ENCODE measurements at regions not wholly inside any gene's neighbourhood (a gene's known extent, or its start where the extent isn't known, plus 50 kb on each side); places are given as distances from the start of the nearest gene placed in this dataset.

DNA sequence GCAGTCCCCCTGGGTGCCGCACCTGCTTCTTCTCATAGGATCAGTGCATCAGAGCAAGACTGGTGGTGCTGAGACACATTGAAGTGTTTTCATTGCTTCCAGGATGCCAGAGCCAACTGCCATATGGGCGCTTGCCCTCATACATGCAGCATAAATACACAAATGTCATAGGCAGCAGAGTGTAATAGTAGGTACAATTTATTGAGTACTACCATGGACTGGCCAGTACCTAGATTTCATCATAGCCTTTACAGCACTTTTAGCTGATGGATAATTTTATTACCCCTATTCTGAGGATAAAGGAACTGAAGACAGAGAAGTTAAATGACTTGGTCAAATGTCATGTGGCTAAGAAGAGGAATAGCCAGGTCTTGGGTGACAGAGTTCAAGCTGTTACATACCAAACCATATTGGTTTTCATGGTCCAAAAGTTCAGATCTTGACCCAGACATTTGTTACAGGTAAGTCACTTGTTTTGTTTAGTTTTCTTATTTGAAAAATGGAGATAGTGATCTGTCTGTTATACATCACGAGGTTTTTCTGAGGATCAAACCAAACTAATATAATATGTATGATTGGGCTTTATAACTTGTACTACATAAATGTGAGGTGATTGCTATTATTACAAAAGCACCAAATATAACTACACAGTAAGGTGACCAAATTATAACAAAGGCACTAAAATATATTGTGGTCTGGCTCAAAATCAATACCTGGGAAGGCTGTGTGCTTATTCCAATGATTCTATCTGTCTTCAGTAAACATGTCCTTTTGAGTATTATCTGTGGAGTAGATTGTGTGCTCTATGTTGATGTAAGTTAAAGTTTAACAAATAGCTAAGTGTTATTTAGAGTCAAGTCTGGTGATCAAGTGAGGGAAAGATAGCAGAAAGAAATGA, 151.9 kb upstream of the CYRIA start:
- DNase-seq (ENCODE audit: insufficient read length) (no peak), FAIRE-seq (no peak)
- TF ChIP-seq POLR2A (IDR thresholded peaks at IDR 0.05; ENCODE audit: low read depth, low read length) (no peak), TAF1 (IDR thresholded peaks at IDR 0.05; ENCODE audit: borderline replicate concordance, low read depth, low read length) (no peak), POLR2AphosphoS5 (IDR thresholded peaks at IDR 0.05; ENCODE audit: low read depth, low read length) (no peak)

- no peak for FAIRE-seq
- DNase-seq (ENCODE audit: insufficient read length), result no peak
- TF ChIP-seq TAF1 (IDR thresholded peaks at IDR 0.05; ENCODE audit: borderline replicate concordance, low read depth, low read length) (no peak), POLR2A (IDR thresholded peaks at IDR 0.05; ENCODE audit: low read depth, low read length) (no peak), POLR2AphosphoS5 (IDR thresholded peaks at IDR 0.05; ENCODE audit: low read depth, low read length) (no peak)
These were observed 150.9 kb upstream of the CYRIA start for GRCh38 chr2:16816522-16816921.

DNA sequence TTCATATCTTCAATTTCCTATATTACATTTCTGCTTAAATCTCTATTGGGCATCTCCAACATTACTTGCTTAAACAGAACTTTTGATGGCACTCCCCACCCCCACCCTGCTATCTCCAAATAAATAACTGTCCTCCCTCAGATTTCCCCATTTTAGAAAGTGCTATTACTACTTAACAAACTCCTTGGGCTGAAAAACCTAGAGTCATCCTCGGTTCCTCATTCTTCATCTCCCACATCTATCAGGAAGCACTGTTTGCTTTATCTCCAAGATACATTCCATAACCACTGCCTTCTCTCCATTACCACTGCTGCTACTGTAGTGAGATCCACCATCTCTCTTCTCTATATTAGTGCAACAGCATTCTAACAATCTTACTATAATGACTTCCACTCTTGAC, 150.4 kb upstream of the CYRIA start:
- DNase-seq (ENCODE audit: insufficient read length), result no peak
- no peak for FAIRE-seq
- TF ChIP-seq POLR2AphosphoS5 (IDR thresholded peaks at IDR 0.05; ENCODE audit: low read depth, low read length) (no peak), TAF1 (IDR thresholded peaks at IDR 0.05; ENCODE audit: borderline replicate concordance, low read depth, low read length) (no peak), POLR2A (IDR thresholded peaks at IDR 0.05; ENCODE audit: low read depth, low read length) (no peak)

GRCh38 chr2:16813593-16813992, 148.0 kb upstream of the CYRIA start:
- FAIRE-seq, result no peak
- DNase-seq (ENCODE audit: insufficient read length), result no peak
- TF ChIP-seq POLR2A (IDR thresholded peaks at IDR 0.05; ENCODE audit: low read depth, low read length) (no peak), POLR2AphosphoS5 (IDR thresholded peaks at IDR 0.05; ENCODE audit: low read depth, low read length) (no peak), TAF1 (IDR thresholded peaks at IDR 0.05; ENCODE audit: borderline replicate concordance, low read depth, low read length) (no peak)

GRCh38 chr2:16798472-16798871, 132.8 kb upstream of the CYRIA start:
- no peak for FAIRE-seq
- DNase-seq (ENCODE audit: insufficient read length), result no peak
- TF ChIP-seq POLR2AphosphoS5 (IDR thresholded peaks at IDR 0.05; ENCODE audit: low read depth, low read length) (no peak), TAF1 (IDR thresholded peaks at IDR 0.05; ENCODE audit: borderline replicate concordance, low read depth, low read length) (no peak), POLR2A (IDR thresholded peaks at IDR 0.05; ENCODE audit: low read depth, low read length) (no peak)

- FAIRE-seq (no peak), DNase-seq (ENCODE audit: insufficient read length) (no peak)
- TF ChIP-seq POLR2AphosphoS5 (IDR thresholded peaks at IDR 0.05; ENCODE audit: low read depth, low read length) (no peak), POLR2A (IDR thresholded peaks at IDR 0.05; ENCODE audit: low read depth, low read length) (no peak), TAF1 (IDR thresholded peaks at IDR 0.05; ENCODE audit: borderline replicate concordance, low read depth, low read length) (no peak)
These were observed 125.9 kb upstream of the CYRIA start for GRCh38 chr2:16791496-16791895.

DNA sequence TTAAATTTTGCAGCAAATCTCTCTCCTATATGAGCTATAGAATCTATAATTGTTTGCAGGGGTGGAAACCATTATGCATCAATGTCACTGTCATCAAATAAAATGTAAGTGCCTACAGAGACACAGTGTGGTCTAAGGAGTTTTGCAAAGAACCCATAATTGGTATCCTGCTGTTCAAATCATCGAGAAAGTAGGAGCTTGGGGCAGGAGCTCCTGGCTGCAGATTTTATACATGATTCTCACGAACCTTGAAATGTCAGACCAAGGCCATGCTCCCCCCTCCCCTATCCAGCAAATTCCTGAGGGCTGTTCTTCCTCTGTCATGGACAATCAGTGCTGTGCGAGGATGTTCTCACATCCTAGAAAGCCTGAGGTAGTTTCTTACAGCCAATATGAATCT, 119.5 kb upstream of the CYRIA start:
- DNase-seq (ENCODE audit: insufficient read length), result no peak
- FAIRE-seq, result no peak
- no peak for TF ChIP-seq POLR2AphosphoS5 (IDR thresholded peaks at IDR 0.05; ENCODE audit: low read depth, low read length)
- no peak for TF ChIP-seq TAF1 (IDR thresholded peaks at IDR 0.05; ENCODE audit: borderline replicate concordance, low read depth, low read length)
- no peak for TF ChIP-seq POLR2A (IDR thresholded peaks at IDR 0.05; ENCODE audit: low read depth, low read length)

GRCh38 chr2:16784652-16785051, 119.0 kb upstream of the CYRIA start:
- FAIRE-seq, result no peak
- no peak for DNase-seq (ENCODE audit: insufficient read length)
- TF ChIP-seq POLR2AphosphoS5 (IDR thresholded peaks at IDR 0.05; ENCODE audit: low read depth, low read length), result no peak
- no peak for TF ChIP-seq TAF1 (IDR thresholded peaks at IDR 0.05; ENCODE audit: borderline replicate concordance, low read depth, low read length)

DNA sequence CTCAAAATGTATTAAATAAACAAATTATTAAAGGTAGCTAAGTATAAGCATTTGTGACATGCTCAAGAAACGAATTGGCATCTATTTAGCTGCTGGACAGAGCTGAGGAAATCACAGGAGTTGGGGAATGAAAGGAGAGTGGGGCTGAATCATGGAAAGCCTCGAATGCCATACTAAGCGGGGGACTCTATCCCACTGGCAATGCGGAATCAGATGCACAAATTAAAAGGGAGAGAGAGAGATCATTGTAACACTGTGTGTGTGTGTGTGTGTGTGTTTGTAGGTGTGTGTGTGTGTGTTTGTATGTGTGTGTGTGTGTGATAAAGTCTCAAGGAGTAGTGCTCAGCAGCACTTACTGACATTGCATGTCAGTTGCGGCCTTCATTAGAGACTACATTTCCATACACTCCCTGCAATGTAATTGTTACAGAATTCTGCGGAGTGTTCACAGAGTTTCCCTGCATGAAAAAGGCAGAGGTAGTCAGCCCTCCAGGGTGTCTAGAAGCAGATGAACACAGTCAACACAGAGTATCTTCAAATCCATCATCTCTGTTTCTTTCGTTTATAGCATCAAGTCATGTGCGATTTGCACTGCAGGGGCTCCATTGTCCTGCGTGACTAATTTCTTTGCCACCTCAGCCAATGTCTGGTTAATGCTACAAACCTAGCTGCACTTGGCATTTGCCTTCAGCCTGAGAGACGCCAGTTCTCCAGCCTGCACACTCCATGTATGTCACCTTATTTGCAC, 111.7 kb upstream of the CYRIA start:
- DNase-seq (ENCODE audit: insufficient read length) (no peak), FAIRE-seq (no peak)
- TF ChIP-seq TAF1 (IDR thresholded peaks at IDR 0.05; ENCODE audit: borderline replicate concordance, low read depth, low read length) (no peak), POLR2A (IDR thresholded peaks at IDR 0.05; ENCODE audit: low read depth, low read length) (no peak), POLR2AphosphoS5 (IDR thresholded peaks at IDR 0.05; ENCODE audit: low read depth, low read length) (no peak)

DNA sequence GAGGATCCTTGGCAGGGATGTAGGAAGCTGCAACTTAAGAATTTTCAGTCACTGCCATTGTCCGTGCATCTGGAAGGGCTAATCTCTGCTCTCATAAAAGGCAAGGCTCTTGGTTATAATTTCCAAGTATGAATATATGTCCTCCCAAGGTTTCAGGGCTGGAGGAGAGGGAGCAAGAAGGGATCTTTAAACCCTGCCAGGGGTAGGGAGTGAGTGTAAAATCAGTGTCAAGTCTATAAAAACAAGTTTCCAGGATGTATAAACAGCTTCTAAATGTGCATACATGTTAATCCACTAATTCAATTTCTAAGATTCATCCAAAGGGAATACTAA, 110.2 kb upstream of the CYRIA start:
- TF ChIP-seq TAF1 (IDR thresholded peaks at IDR 0.05; ENCODE audit: borderline replicate concordance, low read depth, low read length) (no peak), POLR2A (IDR thresholded peaks at IDR 0.05; ENCODE audit: low read depth, low read length) (no peak), POLR2AphosphoS5 (IDR thresholded peaks at IDR 0.05; ENCODE audit: low read depth, low read length) (no peak)
- DNase-seq (ENCODE audit: insufficient read length) (no peak), FAIRE-seq (no peak)

GRCh38 chr2:16774980-16775898, 109.6 kb upstream of the CYRIA start:
- TF ChIP-seq POLR2AphosphoS5 (IDR thresholded peaks at IDR 0.05; ENCODE audit: low read depth, low read length) (no peak), POLR2A (IDR thresholded peaks at IDR 0.05; ENCODE audit: low read depth, low read length) (no peak), TAF1 (IDR thresholded peaks at IDR 0.05; ENCODE audit: borderline replicate concordance, low read depth, low read length) (no peak)
- FAIRE-seq, result no peak
- no peak for DNase-seq (ENCODE audit: insufficient read length)

All from GM12892 (cell line).